HG03439 (cell line): ENCODE measurements at regions not wholly inside any gene's neighbourhood (a gene's known extent, or its start where the extent isn't known, plus 50 kb on each side); places are given as distances from the start of the nearest gene placed in this dataset.
A peak's percentile ranks its signal among the peaks of the same experiment; 100 is the strongest.

ENCODE experiments used
- ATAC-seq: cut with Tn5 transposase; IDR thresholded peaks from one replicate; pipeline ENCODE4 v1.9.1; 2021; ENCODE audit warnings: mild to moderate bottlenecking, moderate library complexity; ENCODE audit not compliant: unreplicated experiment

DNA sequence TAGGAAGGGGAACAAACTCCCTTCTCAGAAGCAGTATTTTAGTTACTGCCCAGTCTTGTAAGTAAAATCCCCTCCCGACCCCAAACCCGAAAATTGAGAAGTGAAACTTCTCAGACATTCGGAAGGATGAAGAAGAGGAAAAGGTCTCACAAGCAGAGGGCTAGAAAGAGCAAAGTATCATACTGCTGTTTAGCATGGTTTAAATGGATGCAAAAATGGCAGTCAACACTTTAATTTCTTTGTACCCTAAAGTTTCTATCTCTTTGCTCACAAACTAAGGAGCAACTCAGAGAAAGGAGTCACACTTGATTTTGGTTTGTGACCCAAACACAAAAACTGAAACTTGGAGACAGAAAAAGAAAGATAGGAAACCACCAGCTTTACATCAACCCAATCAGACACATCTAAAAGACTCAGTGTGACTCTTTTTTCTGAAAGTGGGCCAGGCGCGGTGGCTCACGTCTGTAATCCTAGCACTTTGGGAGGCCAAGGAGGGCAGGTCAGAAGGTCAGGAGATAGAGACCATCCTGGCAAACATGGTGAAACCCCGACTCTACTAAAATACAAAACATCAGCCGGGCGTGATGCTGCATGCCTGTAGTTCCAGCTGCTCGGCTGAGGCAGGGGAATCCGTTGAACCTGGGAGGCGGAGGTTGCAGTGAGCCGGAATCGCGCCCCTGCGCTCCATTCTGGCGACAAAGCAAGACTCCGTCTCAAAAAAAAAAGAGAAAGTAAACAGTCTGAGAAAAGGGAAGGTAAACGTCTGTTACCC lies 63.2 kb upstream of the ATP11B start:
- ATAC-seq, result peak; percentile 75

DNA sequence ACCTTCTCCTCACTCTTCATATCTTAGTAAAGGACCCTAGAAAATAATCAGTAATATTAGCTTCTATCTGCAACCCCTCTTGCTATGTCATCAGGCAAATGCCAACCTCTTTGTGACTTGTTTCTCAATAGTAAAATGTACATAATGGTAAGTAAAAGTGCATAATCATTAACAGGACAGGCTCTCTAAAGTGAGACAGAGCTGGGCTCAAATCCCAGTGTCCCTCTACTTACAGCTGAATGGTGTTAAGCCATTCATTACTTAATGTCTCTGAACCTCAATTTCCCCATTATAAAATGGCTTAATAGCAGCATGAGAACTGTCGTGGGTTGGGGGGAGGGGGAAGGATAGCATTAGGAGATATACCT lies 62.6 kb upstream of the ATP11B start:
- peak; percentile 8 for ATAC-seq

DNA sequence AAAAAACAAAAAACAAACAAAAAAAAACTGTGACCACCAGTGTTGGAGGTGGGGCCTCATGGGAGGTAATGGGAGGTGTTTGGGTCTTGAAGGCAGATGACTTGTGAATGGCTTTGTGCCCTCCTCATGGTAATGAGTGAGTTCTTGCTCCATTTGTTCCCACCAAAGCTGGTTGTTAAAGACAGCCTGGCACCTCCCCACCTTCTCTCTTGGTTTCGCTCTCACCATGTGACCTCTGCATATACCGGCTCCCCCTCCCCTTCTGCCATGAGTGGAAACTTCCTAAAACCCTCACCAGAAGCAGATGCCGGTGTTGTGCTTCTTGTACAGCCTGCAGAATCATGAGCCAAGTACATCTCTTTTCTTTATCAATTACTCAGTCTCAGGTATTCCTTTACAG lies 61.5 kb upstream of the ATP11B start:
- no peak for ATAC-seq

DNA sequence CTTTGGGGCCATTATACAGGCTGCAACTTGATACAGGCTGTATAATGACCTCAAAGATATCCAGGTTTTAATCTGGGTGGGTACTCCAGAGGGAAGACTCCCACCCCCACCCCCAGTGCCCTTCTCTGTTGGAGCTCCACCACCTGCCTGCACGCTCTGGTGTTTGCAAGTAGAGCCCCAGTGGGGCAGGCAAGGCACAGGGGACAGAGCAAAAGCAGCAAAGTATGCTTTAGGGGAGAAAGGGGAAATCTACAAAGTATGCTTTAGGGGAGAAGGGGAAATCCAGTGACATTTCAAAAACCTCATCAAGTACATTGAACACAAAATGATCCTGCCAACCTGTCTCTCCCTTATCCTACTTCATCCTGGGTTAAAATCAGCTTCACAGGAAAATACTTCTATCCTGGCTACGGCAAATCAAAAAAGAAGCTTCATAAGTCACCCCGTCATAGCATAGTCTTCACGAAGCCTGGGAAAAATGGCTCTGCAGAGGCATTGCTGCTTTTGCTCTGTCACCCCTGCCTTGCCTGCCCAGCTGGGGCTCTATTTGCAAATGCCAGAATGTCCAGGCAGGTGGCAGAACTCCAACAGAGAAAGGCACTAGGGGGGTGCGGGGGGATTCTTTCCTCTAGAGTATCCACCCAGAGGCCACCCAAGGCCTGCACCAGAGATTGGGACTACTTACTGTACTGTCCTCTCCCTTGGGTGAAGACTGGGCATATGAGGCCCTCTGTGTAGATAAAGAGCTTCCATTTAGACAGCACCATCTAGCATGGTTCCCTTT lies 60.9 kb upstream of the ATP11B start:
- ATAC-seq, result no peak

DNA sequence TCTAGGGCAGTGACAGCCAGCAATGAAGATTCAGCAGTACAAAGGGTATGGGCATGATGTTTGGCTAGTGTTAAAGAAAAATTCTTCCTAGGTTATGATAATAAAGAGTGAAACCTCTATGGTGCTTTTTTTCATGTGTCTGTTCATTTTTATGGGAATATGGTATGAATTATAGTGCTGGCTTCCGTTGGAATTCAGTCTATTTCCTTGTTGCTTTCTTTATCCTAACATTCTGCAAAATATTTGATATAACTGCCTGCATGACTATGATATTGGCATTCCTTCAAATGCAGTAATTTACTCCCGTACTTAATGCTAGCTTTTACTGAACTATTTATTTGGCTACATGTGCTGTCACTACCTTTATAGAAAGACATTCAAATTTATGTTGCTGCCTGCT lies 57.6 kb upstream of the ATP11B start:
- ATAC-seq, result no peak

DNA sequence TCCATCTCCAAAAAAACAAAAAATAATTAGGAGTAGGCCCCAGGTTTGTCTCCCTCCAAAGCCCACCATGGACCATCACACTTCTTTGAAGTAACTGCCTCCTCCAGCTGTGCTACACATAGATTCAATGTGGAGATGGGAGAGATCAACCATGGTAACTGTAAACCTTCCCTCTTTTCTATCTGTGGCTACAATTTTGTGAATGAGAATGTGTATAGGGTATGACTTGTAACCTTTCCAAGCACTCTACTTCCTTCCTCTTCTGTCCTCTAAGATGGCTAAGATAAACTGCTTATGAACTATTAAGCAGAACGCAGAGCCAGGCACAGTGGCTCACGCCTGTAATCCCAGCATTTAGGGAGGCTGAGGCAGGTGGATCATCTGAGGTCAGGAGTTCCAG lies 55.5 kb upstream of the ATP11B start:
- ATAC-seq, result no peak

DNA sequence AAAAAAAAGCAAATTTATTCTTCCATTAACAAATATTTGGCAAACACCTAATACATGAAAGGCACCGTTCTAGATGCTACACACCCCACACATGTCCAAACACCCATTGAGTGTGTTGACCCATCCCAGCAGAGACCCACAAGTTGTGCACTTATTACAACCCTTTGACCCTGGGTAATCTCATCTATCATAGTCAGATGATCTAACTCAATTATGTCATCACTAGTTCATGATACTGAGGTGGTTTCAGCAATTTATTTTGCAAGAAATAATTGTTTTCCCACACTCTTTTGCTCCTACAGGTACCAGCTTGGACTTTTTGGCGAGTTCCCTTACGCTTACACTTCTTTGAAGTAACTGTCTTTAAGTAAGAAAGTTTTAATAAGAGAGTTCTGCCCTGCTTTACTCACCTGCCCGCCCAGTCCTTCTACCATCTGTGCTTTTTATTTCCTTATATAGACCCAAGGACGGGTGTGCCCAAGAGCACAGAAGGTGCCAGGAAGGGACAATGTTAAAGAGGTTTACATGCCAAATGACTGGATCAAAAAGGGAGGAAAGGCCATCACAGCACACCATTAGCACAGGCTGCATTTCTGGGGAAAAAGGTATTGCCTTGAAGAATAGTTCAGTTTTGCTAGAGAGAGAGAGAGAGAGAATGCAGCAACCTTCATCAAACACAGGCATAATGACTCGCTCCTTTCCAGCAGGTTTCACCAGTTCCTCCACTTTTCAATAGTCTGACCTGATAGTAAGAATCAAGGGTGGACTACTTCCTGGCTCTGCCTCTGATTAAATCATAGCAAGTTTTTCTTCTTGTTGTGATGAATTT lies 54.5 kb upstream of the ATP11B start:
- no peak for ATAC-seq

DNA sequence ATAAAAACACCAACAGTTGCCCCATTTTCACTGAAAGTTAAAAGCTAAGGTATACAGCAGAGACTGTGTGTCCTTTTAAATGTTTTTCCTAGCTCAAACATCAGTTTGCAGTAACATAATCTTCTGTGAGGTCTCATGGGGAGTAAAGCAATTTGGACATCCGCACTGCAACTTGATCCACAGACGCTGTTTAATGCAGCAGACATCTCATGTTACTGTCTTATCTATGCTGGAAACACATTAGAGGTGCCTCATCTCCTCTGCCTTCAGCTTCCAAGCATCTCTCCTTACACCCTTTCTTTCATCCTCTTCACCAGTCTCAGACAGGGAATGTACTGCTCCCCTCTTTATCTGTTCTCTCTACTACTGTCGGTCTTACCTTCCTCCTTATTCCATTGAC lies 53.7 kb upstream of the ATP11B start:
- ATAC-seq, result no peak

DNA sequence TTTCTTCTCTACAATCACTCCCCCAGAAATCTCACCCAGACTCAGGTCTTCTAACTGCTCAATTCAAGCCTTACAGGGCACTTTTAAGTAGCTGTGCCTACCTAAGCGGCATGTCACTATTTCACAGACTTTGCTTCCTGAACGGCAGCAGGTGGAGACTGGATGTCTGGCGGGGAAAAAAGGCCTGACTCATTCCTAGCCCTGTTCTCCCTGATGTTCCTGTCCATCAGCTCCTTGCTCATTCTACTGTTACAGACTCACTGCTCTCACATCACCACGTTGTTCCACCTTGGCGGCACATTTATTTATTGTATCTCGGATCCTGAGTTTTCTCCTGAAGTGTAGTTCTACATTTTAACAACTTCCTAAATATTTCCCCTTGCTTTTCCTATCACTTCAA lies 52.6 kb upstream of the ATP11B start:
- ATAC-seq, result no peak

DNA sequence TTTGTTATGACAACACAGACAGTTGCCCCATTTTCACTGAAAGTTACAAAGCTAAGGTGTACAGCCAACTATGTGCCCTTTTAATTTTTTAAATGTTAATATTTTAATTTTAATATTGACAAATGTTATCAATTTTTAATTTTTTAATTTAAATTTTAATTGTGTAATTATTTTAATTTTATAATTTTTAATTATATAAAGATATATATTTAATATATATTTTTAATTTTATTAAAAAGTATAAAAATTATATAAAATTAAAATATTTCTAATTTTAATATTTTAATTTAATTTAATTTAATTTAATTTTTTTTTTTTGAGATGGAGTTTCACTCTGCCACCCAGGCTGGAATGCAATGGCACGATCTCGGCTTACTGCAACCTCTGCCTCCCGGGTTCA lies 52.1 kb upstream of the ATP11B start:
- no peak for ATAC-seq
